ENCODE measurements at regions not wholly inside any gene's neighbourhood (a gene's known extent, or its start where the extent isn't known, plus 50 kb on each side); places are given as distances from the start of the nearest gene placed in this dataset.
A peak's percentile ranks its signal among the peaks of the same experiment; 100 is the strongest.
"Not testable (repeated sequence)": the region's sequence is repeated elsewhere in the genome, so short reads cannot be mapped to it uniquely, and the experiment has no call there.

DNA sequence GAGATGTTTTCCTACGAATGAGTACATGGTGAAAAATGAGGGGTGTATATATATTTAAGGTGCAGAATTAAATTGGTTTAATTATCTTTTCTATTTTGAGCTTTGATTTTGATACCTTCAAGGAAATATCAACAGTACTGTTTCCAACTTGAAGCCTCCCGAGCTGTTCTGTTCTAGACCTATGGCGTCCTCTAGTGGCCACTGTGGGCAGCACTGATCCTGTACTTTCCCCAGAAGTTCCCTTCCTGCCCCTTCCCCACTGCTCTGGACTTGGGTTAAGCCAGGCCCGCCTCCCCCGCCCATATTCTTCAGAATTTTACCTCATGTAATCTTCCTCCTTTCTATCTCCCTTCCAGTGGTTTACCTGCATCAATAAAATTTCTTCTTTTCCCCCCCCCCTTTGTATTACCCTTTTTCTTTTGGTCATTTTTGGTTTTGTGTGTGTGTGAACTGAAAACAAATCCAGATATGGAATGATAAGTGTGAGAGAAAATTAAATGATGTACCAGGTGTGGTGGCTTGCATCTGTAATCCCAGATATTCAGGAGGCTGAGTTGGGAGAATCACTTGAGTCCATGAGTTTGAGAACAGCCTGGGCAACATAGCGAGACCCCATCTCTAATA, 1643.5 kb downstream of the TP53TG3F start:
- Histone ChIP-seq H3K4me2 (ENCODE audit: low read length) (no peak overlapping the region), H3K36me3 (ENCODE audit: insufficient read depth, low read length) (no peaks in the 10 kb centered on the region), H2AFZ (ENCODE audit: low read length) (no peak overlapping the region), H3K79me2 (ENCODE audit: insufficient read depth, low read length) (no peaks in the 10 kb centered on the region), H3K9me3 (ENCODE audit: low read length) (no peaks in the 10 kb centered on the region), H3F3A (ENCODE audit: insufficient read depth, low read length) (no peaks in the 10 kb centered on the region), H3K4me3 (ENCODE audit: low read depth, low read length, poor library complexity, severe bottlenecking) (no peak overlapping the region), H3K9ac (ENCODE audit: low read length) (no peak overlapping the region), H3K9me2 (ENCODE audit: low read depth, low read length) (no peaks in the 10 kb centered on the region), H3K27ac (ENCODE audit: low read depth, low read length, poor library complexity, severe bottlenecking) (no peak overlapping the region), H3K4me1 (ENCODE audit: insufficient read depth, low read length, severe bottlenecking) (no peaks in the 10 kb centered on the region), H3K27me3 (ENCODE audit: insufficient read depth, low read length) (no peaks in the 10 kb centered on the region), H4K20me1 (ENCODE audit: insufficient read depth, low read length) (no peaks in the 10 kb centered on the region)
- no peak for TF ChIP-seq EZH2 (IDR thresholded peaks at IDR 0.05; ENCODE audit: borderline replicate concordance, low read length)
- TF ChIP-seq, protein P1, sequence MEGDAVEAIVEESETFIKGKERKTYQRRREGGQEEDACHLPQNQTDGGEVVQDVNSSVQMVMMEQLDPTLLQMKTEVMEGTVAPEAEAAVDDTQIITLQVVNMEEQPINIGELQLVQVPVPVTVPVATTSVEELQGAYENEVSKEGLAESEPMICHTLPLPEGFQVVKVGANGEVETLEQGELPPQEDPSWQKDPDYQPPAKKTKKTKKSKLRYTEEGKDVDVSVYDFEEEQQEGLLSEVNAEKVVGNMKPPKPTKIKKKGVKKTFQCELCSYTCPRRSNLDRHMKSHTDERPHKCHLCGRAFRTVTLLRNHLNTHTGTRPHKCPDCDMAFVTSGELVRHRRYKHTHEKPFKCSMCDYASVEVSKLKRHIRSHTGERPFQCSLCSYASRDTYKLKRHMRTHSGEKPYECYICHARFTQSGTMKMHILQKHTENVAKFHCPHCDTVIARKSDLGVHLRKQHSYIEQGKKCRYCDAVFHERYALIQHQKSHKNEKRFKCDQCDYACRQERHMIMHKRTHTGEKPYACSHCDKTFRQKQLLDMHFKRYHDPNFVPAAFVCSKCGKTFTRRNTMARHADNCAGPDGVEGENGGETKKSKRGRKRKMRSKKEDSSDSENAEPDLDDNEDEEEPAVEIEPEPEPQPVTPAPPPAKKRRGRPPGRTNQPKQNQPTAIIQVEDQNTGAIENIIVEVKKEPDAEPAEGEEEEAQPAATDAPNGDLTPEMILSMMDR (IDR thresholded peaks at IDR 0.05; ENCODE audit: low read length): peak; percentile 77

DNA sequence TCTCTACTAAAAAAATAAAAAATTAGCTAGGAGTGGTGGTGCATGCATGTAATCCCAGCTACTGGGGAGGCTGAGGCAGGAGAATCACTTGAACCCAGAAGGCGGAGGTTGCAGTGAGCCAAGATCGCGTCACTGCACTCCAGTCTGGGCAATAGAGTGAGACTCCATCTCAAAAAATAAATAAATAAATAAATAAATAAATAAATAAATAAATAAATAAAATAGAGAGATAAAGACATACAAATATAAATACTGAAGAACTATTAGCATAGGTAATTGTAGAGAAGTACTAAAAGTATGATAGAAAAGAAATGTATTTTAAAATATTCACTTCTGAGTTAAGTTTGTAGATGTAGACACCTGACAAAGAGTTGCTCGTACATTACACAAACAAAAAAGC, 1652.4 kb downstream of the TP53TG3F start:
- not testable (repeated sequence) for H3K9me2 ChIP-seq (ENCODE audit: low read depth, low read length); H3K9me3 ChIP-seq (ENCODE audit: low read length); H3K27me3 ChIP-seq (ENCODE audit: insufficient read depth, low read length); H3K36me3 ChIP-seq (ENCODE audit: insufficient read depth, low read length); H3K79me2 ChIP-seq (ENCODE audit: insufficient read depth, low read length); H3K4me3 ChIP-seq (ENCODE audit: low read depth, low read length, poor library complexity, severe bottlenecking); H3K4me2 ChIP-seq (ENCODE audit: low read length); H3K27ac ChIP-seq (ENCODE audit: low read depth, low read length, poor library complexity, severe bottlenecking); H4K20me1 ChIP-seq (ENCODE audit: insufficient read depth, low read length); H2AFZ ChIP-seq (ENCODE audit: low read length); H3K4me1 ChIP-seq (ENCODE audit: insufficient read depth, low read length, severe bottlenecking); H3F3A ChIP-seq (ENCODE audit: insufficient read depth, low read length); H3K9ac ChIP-seq (ENCODE audit: low read length)

DNA sequence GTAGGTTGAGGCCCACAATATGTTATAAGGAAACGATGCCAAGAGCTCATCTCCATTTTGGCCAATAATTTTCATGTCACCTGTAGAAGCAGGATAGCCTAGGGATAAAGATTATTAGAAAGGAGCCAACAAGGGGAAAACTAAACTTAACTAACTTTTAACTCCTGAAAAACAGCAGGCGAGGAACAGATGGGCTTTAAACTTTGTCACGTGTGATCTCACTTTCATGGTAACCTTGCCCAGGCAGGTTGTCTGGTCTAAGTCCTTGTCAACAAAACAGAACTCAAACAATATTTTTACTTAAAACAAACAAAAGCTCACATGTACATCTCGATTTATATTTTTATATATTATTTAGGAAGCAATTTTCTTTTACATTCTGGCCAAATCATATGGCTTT, 1672.0 kb downstream of the TP53TG3F start:
- Histone ChIP-seq H2AFZ (ENCODE audit: low read length) (no peak overlapping the region), H3K9me3 (ENCODE audit: low read length) (no peaks in the 10 kb centered on the region)
- TF ChIP-seq EZH2 (IDR thresholded peaks at IDR 0.05; ENCODE audit: borderline replicate concordance, low read length): no peak
- TF ChIP-seq, protein P1 (IDR thresholded peaks at IDR 0.05; ENCODE audit: low read length): no peak

DNA sequence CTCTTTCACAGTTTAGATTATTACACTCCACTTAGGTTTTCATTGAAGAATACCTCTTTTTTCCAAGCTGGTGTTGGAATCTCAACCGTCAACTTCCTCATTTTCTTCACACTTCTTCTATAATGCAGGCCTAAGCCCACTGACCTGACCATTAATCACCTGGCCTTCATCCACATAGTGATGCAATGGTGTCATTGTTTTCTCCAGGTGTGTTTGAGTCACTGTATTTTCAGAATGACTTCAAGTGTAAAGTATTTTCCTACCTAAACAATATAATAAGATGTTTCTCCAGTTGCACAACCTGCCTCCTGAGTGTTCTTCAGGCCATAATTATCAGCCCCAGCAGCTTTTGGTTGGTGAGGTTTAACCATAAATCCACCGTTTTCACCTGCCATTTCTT, 1675.1 kb downstream of the TP53TG3F start:
- no peaks in the 10 kb centered on the region for H3K9me2 ChIP-seq (ENCODE audit: low read depth, low read length)
- TF ChIP-seq, protein P1 (IDR thresholded peaks at IDR 0.05; ENCODE audit: low read length): no peak
- no peak for TF ChIP-seq EZH2 (IDR thresholded peaks at IDR 0.05; ENCODE audit: borderline replicate concordance, low read length)
- H3K4me1 ChIP-seq (ENCODE audit: insufficient read depth, low read length, severe bottlenecking): no peaks in the 10 kb centered on the region
- H3K9me3 ChIP-seq (ENCODE audit: low read length): no peaks in the 10 kb centered on the region
- H2AFZ ChIP-seq (ENCODE audit: low read length): no peak overlapping the region
- no peak overlapping the region for H3K9ac ChIP-seq (ENCODE audit: low read length)
- H3F3A ChIP-seq (ENCODE audit: insufficient read depth, low read length): no peaks in the 10 kb centered on the region
- no peaks in the 10 kb centered on the region for H3K36me3 ChIP-seq (ENCODE audit: insufficient read depth, low read length)
- H3K79me2 ChIP-seq (ENCODE audit: insufficient read depth, low read length): no peaks in the 10 kb centered on the region
- no peak overlapping the region for H3K4me3 ChIP-seq (ENCODE audit: low read depth, low read length, poor library complexity, severe bottlenecking)
- H3K27ac ChIP-seq (ENCODE audit: low read depth, low read length, poor library complexity, severe bottlenecking): no peak overlapping the region
- H3K4me2 ChIP-seq (ENCODE audit: low read length): no peak overlapping the region
- no peaks in the 10 kb centered on the region for H3K27me3 ChIP-seq (ENCODE audit: insufficient read depth, low read length)
- H4K20me1 ChIP-seq (ENCODE audit: insufficient read depth, low read length): no peaks in the 10 kb centered on the region

More for the DNA sequence above, 1672.0 kb downstream of the TP53TG3F start:
- no peak overlapping the region for H3K27ac ChIP-seq (ENCODE audit: low read depth, low read length, poor library complexity, severe bottlenecking)
- H3K9me2 ChIP-seq (ENCODE audit: low read depth, low read length): no peaks in the 10 kb centered on the region
- H3K27me3 ChIP-seq (ENCODE audit: insufficient read depth, low read length): no peaks in the 10 kb centered on the region
- H3K9ac ChIP-seq (ENCODE audit: low read length): no peak overlapping the region
- no peaks in the 10 kb centered on the region for H3K79me2 ChIP-seq (ENCODE audit: insufficient read depth, low read length)
- no peak overlapping the region for H3K4me2 ChIP-seq (ENCODE audit: low read length)
- H3F3A ChIP-seq (ENCODE audit: insufficient read depth, low read length): no peaks in the 10 kb centered on the region
- no peaks in the 10 kb centered on the region for H4K20me1 ChIP-seq (ENCODE audit: insufficient read depth, low read length)
- no peak overlapping the region for H3K4me3 ChIP-seq (ENCODE audit: low read depth, low read length, poor library complexity, severe bottlenecking)
- no peaks in the 10 kb centered on the region for H3K4me1 ChIP-seq (ENCODE audit: insufficient read depth, low read length, severe bottlenecking)
- no peaks in the 10 kb centered on the region for H3K36me3 ChIP-seq (ENCODE audit: insufficient read depth, low read length)

Data from OCI-LY1 (cell line).